Mucosa of rectum (tissue), 2 donors: ENCODE measurements at regions not wholly inside any gene's neighbourhood (a gene's known extent, or its start where the extent isn't known, plus 50 kb on each side); places are given as distances from the start of the nearest gene placed in this dataset.

ENCODE experiments used
- H3K27ac ChIP-seq, 2 donors: one replicate each; pipeline ENCODE4 v1.7.0; 2013; ENCODE audit warnings: inconsistent platforms in 2 of 2, low read depth in 2 of 2, low read length in 2 of 2
- H3K27me3 ChIP-seq, 2 donors: one replicate each; pipeline ENCODE4 v1.7.0; 2013; ENCODE audit warnings: low read length in 2 of 2; ENCODE audit not compliant: control insufficient read depth in 2 of 2, insufficient read depth in 2 of 2
- H3K36me3 ChIP-seq, 2 donors: one replicate each; pipeline ENCODE4 v1.7.0; 2013; ENCODE audit warnings: low read length in 2 of 2; ENCODE audit not compliant: control insufficient read depth in 2 of 2, insufficient read depth in 2 of 2
- H3K4me1 ChIP-seq, 2 donors: one replicate each; pipeline ENCODE4 v1.7.0; 2013; ENCODE audit warnings: low read length in 2 of 2, mild to moderate bottlenecking in 1 of 2; ENCODE audit not compliant: control insufficient read depth in 2 of 2, insufficient read depth in 2 of 2
- H3K4me3 ChIP-seq, 2 donors: one replicate each; pipeline ENCODE4 v1.7.0; 2013; ENCODE audit warnings: low read length in 2 of 2
- H3K9ac ChIP-seq, 2 donors: one replicate each; pipeline ENCODE4 v1.7.0; 2013; ENCODE audit warnings: low read length in 2 of 2, low read depth in 1 of 2, mild to moderate bottlenecking in 1 of 2
- H3K9me3 ChIP-seq, 2 donors: one replicate each; pipeline ENCODE4 v1.7.0; 2013; ENCODE audit warnings: low read length in 2 of 2; ENCODE audit not compliant: control insufficient read depth in 2 of 2
- donor health status: healthy.
- donor health status: Normal muscosa, but diverticular disease.

DNA sequence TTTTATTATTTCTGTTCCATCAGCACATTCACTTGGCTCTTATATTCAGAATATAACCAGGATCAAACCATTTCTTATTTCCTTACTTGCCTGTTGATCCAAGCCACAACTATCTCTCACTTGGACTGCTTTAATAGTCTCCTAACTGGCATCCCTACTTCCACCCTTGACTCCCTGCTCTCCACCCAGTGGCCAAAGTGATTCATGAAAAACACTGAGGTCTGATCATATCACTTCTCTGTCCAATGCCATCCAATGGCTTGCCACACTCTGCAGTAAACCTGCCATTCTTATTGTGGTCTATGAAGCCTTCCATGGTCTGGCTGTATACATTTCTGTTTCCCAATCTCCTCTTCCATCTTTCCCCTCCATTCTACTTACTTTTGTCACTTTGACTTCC lies 576.1 kb downstream of the PDCD6IP start:
- Histone ChIP-seq H3K4me3 (no peak overlapping the region), H3K4me1 (peaks cover 0 to 7% of the 10 kb centered on the region in 2 donors), H3K9ac (no peak overlapping the region), H3K9me3 (no peaks in the 10 kb centered on the region), H3K27me3 (no peaks in the 10 kb centered on the region), H3K27ac (no peak overlapping the region), H3K36me3 (no peaks in the 10 kb centered on the region)

DNA sequence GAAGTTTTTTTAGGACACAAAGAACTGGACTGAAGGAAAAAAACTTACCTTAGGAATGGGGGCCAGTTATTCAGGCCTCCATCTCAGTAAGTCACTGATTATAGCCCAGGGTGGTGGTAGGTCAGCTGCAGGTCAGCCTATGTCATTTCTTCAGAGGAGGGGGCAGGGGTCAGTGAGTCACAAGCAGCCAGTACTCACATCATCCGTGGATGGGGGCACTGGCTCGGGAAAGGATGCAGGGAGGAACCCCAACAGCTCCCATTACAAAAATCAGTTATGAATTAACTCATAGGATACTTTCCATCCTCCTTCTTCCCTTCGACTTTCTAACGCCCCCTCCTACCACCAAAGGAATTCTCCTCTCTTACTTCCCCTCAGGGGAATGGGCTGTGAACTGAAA lies 578.3 kb downstream of the PDCD6IP start:
- no peaks in the 10 kb centered on the region for H3K36me3 ChIP-seq
- no peaks in the 10 kb centered on the region for H3K9me3 ChIP-seq
- H3K27ac ChIP-seq: no peak overlapping the region
- H3K27me3 ChIP-seq: no peaks in the 10 kb centered on the region
- no peak overlapping the region for H3K9ac ChIP-seq
- H3K4me1 ChIP-seq: peaks cover 0 to 9% of the 10 kb centered on the region in 2 donors
- H3K4me3 ChIP-seq: no peak overlapping the region

DNA sequence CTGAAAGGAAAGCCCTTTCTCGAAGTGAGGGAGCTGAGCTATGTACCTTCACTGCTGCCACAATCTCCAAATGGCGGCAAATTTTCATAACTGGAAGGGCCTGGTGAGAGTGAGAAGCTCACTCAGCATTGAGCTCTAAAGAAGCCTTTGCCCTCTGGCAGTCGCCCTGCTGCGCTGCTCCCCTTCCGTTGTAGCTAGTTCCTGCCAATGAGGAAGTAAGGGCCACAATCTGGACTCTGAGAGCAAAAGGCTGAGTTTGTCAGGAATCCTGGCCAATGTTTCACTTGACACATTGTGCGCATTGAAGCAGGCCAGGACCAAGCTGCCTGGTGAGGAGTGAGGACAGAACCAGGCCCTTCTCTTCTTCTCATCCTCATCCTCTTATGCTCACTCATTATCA lies 579.5 kb downstream of the PDCD6IP start:
- no peak overlapping the region for H3K4me3 ChIP-seq
- no peaks in the 10 kb centered on the region for H3K9me3 ChIP-seq
- H3K4me1 ChIP-seq: peaks cover 0 to 12% of the 10 kb centered on the region in 2 donors
- peak overlapping the region; percentile 13 to 28 for H3K27ac ChIP-seq
- no peaks in the 10 kb centered on the region for H3K27me3 ChIP-seq
- H3K36me3 ChIP-seq: no peaks in the 10 kb centered on the region
- no peak overlapping the region for H3K9ac ChIP-seq

DNA sequence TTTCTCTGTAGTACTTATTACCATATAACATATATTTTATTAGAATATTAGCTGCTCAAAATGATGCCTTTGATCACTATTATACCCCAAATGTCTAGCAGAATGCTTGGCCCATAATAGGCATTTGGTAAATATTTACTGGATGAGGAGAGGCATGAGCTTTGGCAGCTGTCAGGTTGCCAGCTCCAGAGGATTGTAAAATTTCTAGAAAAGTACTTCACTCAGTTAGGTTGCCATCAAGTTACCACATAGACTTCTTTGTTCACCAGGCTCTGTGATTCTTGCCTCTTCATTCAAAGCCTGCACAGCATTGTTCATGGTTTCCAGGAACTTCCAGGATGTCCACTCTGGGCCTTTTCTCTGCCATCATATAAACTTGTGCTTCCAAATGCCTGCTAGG lies 582.8 kb downstream of the PDCD6IP start:
- Histone ChIP-seq H3K4me1 (peaks cover 0 to 12% of the 10 kb centered on the region in 2 donors), H3K4me3 (no peak overlapping the region), H3K9ac (no peak overlapping the region), H3K36me3 (no peaks in the 10 kb centered on the region), H3K27me3 (no peaks in the 10 kb centered on the region), H3K9me3 (no peaks in the 10 kb centered on the region), H3K27ac (no peak overlapping the region)

DNA sequence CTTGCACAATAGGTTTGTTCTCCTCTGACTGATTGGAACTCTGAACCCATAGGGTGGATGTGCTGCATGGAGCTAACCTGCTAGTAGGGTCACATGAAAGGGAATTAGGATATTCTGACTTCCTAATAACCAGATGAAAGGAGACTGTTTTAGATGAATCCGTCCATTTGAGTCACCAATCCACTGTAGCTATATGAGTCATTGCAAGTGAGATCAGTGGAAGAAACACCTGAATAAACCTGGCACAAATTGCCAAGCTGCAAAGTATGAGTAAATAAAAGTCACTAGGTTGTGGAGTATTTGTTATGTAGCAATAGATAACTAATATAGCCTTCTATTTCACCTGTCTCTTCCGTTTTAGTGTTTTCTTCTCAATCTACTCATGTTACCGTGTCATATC lies 584.4 kb downstream of the PDCD6IP start:
- Histone ChIP-seq H3K4me1 (peaks cover 0 to 9% of the 10 kb centered on the region in 2 donors), H3K27ac (no peak overlapping the region), H3K36me3 (no peaks in the 10 kb centered on the region), H3K27me3 (no peaks in the 10 kb centered on the region), H3K9ac (no peak overlapping the region), H3K9me3 (no peaks in the 10 kb centered on the region), H3K4me3 (no peak overlapping the region)

DNA sequence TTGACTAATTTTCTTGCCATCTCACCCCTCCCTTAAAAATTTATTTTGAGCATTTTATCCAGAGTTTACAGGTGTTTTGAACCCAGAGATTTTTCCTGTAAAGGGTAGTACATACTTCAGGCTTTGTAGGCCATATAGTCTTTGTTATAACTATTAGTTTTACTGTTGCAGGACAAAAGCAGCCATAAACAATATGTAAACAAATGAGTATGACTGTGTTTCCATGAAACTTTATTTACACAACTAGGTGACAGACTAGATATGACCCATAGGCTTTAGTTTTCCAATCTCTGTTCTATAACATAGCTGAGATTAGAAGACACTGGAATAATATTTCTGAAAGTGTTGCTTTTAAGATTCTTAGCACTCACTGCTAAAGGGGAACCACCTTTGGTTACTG lies 587.9 kb downstream of the PDCD6IP start:
- H3K27ac ChIP-seq: no peak overlapping the region
- no peaks in the 10 kb centered on the region for H3K9me3 ChIP-seq
- no peaks in the 10 kb centered on the region for H3K27me3 ChIP-seq
- peaks cover 0 to 5% of the 10 kb centered on the region in 2 donors for H3K4me1 ChIP-seq
- H3K9ac ChIP-seq: no peak overlapping the region
- no peak overlapping the region for H3K4me3 ChIP-seq
- H3K36me3 ChIP-seq: no peaks in the 10 kb centered on the region

DNA sequence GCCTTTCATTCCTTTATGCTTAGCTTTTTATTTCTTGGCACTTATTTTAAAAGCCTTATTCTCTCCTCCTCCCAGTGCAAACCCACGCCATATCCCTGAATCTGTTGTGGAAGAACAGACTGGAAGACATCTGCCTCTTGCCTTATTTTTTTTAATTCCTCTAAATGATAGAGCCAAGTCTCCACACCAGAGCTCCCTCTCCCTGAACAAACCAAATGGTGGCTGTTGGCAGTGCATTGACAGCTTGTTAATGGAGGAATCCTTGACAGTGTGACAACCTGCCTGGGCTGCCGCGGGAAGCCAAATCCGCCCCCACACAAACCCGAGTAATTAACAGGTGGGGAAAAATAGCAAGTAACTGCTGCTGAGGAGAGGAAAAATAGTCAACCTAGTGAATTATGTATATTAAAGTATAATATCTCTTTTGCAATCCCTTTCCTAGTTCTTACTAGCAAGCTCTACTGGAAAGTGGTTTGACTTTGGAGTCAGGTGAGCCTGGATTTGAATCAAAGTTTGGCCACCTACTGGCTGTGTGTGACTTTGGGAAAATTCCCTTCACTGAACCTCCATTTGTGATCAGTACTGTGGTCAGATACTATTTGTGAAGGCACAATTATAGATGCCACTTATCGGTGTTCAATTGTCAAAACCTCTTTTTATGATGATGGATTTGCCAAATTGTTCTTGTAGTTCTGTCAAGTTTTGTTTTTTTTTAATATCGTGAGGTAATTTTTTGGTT lies 589.6 kb downstream of the PDCD6IP start:
- Histone ChIP-seq H3K9me3 (no peaks in the 10 kb centered on the region), H3K4me3 (no peak overlapping the region), H3K9ac (no peak overlapping the region), H3K36me3 (no peaks in the 10 kb centered on the region), H3K27me3 (no peaks in the 10 kb centered on the region), H3K4me1 (no peaks in the 10 kb centered on the region), H3K27ac (no peak overlapping the region)

DNA sequence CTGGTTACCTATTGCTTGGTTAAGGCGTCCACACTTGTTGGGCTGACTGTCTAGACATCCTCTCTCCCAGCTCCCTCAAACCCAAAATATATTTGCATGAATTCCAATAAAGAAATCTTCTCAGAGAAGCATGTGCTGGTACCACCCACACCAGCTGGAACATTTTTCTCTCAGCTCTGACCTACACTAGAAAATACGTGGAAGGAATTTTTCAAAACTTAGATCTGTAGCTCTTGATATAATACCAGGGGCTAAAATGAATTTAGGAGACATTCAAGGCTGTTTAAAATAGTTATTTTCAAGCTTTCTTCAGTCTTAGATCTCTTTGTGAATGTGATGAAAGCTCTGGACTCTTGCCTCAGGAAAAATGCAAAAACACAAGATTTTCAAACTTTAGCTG lies 590.4 kb downstream of the PDCD6IP start:
- Histone ChIP-seq H3K9ac (no peak overlapping the region), H3K36me3 (no peaks in the 10 kb centered on the region), H3K27me3 (no peaks in the 10 kb centered on the region), H3K4me3 (no peak overlapping the region), H3K27ac (no peak overlapping the region), H3K4me1 (no peaks in the 10 kb centered on the region), H3K9me3 (no peaks in the 10 kb centered on the region)

DNA sequence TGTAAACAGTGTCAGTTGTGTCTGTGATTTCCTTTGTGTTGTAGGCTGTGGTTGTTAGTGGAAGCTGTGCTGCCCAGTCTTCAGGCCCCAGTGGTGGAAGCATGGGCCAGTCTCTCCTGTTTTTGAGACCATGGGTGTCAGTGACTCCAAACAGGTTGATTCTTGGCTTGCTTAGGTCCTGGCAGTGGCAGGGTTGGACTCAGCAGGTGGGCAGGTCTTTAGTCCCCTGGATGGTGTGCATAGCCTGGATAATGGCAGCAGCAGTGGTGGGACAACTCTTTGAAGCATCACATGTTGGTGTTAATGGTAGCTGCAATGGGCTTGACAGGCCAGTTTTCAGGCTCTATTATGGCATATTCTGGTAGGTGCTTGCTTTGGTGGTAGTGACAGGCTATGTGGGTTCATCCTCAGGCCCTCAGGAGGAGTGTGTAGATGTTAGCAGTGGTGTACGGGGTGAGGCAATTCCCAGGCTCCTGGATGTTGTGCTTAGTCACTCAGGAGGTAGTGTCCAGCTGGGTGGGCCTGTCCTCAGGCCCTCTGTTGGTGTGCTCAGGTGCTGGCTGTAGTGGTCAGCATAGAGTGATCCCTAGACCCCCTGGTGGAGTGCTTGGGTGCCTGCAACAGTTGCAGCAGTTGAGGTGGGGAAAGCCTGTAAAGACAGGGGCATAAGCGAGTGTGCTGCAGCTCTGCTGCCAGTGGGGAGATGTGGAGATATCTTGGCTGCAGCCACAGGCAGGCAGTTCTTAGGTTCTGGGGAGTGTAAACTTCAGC lies 596.7 kb downstream of the PDCD6IP start:
- Histone ChIP-seq H3K4me1 (no peaks in the 10 kb centered on the region), H3K9ac (no peak overlapping the region), H3K36me3 (no peaks in the 10 kb centered on the region), H3K9me3 (peaks cover 0 to 3% of the 10 kb centered on the region in 2 donors), H3K27me3 (no peaks in the 10 kb centered on the region), H3K4me3 (no peak overlapping the region), H3K27ac (no peak overlapping the region)

DNA sequence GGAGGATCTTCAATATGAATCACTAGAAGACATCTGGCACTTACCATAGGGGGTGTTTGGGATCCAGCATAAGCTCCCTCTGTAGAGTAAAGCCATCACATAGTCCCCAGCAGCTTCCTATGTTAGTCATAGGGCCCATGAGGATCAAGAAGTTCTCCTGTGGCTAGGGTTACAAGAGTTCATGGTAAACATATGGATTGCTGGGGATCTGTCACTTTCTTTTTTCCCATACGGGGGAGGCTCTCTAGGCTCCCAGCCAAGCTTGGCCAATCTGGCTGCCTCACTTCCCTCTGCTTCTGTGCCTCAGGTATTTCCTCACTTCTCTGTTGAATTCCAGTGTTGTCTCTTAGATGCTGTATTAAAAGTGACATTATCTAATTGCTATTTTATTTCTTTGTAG lies 597.9 kb downstream of the PDCD6IP start:
- H3K9me3 ChIP-seq: peaks cover 0 to 3% of the 10 kb centered on the region in 2 donors
- no peak overlapping the region for H3K9ac ChIP-seq

More for the DNA sequence above, 597.9 kb downstream of the PDCD6IP start:
- no peak overlapping the region for H3K27ac ChIP-seq
- H3K4me3 ChIP-seq: no peak overlapping the region
- H3K4me1 ChIP-seq: no peaks in the 10 kb centered on the region
- H3K36me3 ChIP-seq: no peaks in the 10 kb centered on the region
- no peaks in the 10 kb centered on the region for H3K27me3 ChIP-seq
